ENCODE measurements at regions not wholly inside any gene's neighbourhood (a gene's known extent, or its start where the extent isn't known, plus 50 kb on each side); places are given as distances from the start of the nearest gene placed in this dataset.

DNA sequence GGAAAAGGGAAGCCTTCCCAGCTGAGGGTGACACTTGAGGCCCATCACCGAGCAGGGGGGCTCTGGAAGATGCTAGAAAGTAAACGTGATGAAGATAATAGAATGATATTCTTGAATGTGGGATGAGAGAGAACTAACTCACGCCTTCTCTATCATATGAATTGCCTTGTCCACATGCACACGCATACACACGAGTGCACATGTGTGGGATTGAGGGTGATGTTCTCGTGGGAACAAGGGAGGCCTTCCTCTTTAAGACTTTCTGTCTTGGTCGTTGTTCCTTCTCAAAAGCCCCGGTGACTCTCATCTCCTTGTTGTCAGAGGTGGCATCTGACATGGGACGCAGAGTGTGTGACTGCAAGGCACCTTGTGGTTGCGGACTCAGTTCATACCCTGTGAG is 436.9 kb downstream of the ZNF516 start:
- Histone ChIP-seq H4K20me1 (ENCODE audit: insufficient read depth, low read length) (no peaks in the 10 kb centered on the region), H3K9me3 (replicated peaks; ENCODE audit: insufficient read depth, low read length) (no peaks in the 10 kb centered on the region), H3K79me2 (ENCODE audit: low read length) (no peaks in the 10 kb centered on the region), H3K27ac (ENCODE audit: low read length) (no peak overlapping the region), H3K9ac (ENCODE audit: low read length) (no peak overlapping the region), H3K4me1 (ENCODE audit: low read length) (no peaks in the 10 kb centered on the region), H3F3A (ENCODE audit: insufficient read depth, low read length) (no peaks in the 10 kb centered on the region), H3K9me2 (replicated peaks; ENCODE audit: insufficient read depth, low read length) (no peaks in the 10 kb centered on the region), H3K27me3 (replicated peaks; ENCODE audit: insufficient read depth, low read length) (no peaks in the 10 kb centered on the region), H3K4me2 (ENCODE audit: low read depth, low read length) (no peak overlapping the region), H3K36me3 (replicated peaks; ENCODE audit: insufficient read depth, low read length) (no peaks in the 10 kb centered on the region), H2AFZ (ENCODE audit: low read length) (no peak overlapping the region), H3K4me3 (ENCODE audit: low read length) (no peak overlapping the region)
- TF ChIP-seq EZH2phosphoT487 (IDR thresholded peaks at IDR 0.05; ENCODE audit: low read length) (no peak), EZH2 (optimal IDR thresholded peaks at IDR 0.05; ENCODE audit: low read depth, low read length) (no peak)
- TF ChIP-seq, protein P1, sequence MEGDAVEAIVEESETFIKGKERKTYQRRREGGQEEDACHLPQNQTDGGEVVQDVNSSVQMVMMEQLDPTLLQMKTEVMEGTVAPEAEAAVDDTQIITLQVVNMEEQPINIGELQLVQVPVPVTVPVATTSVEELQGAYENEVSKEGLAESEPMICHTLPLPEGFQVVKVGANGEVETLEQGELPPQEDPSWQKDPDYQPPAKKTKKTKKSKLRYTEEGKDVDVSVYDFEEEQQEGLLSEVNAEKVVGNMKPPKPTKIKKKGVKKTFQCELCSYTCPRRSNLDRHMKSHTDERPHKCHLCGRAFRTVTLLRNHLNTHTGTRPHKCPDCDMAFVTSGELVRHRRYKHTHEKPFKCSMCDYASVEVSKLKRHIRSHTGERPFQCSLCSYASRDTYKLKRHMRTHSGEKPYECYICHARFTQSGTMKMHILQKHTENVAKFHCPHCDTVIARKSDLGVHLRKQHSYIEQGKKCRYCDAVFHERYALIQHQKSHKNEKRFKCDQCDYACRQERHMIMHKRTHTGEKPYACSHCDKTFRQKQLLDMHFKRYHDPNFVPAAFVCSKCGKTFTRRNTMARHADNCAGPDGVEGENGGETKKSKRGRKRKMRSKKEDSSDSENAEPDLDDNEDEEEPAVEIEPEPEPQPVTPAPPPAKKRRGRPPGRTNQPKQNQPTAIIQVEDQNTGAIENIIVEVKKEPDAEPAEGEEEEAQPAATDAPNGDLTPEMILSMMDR (IDR thresholded peaks at IDR 0.05; ENCODE audit: low read length), result no peak
- no peak for DNase-seq

DNA sequence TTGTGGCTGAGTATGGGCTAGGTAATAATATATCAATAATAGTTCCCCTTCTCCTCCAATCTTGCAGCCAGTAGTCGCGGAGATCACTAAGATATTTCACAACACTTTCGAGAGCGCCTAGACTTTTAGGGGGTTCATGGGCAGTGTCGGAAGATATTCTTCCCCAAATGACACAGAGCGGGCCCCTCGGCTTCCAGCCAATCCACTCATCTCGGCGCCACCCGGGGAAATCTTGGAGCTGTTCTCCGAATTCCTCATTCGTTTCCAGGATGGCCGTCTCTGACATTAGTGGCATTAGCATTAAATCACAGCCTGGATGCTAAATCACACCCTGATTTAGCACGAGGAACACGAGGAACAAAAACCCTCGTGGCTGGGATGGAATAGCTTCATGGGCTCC is 437.7 kb downstream of the ZNF516 start:
- Histone ChIP-seq H3K4me2 (ENCODE audit: low read depth, low read length) (no peak overlapping the region), H3K79me2 (ENCODE audit: low read length) (no peaks in the 10 kb centered on the region), H3K4me1 (ENCODE audit: low read length) (no peaks in the 10 kb centered on the region), H3K27me3 (replicated peaks; ENCODE audit: insufficient read depth, low read length) (no peaks in the 10 kb centered on the region), H3F3A (ENCODE audit: insufficient read depth, low read length) (no peaks in the 10 kb centered on the region), H4K20me1 (ENCODE audit: insufficient read depth, low read length) (no peaks in the 10 kb centered on the region), H3K4me3 (ENCODE audit: low read length) (no peak overlapping the region), H2AFZ (ENCODE audit: low read length) (no peak overlapping the region), H3K36me3 (replicated peaks; ENCODE audit: insufficient read depth, low read length) (no peaks in the 10 kb centered on the region), H3K27ac (ENCODE audit: low read length) (no peak overlapping the region), H3K9ac (ENCODE audit: low read length) (no peak overlapping the region), H3K9me3 (replicated peaks; ENCODE audit: insufficient read depth, low read length) (no peaks in the 10 kb centered on the region), H3K9me2 (replicated peaks; ENCODE audit: insufficient read depth, low read length) (no peaks in the 10 kb centered on the region)
- TF ChIP-seq, protein P1 (IDR thresholded peaks at IDR 0.05; ENCODE audit: low read length), result no peak
- TF ChIP-seq EZH2 (optimal IDR thresholded peaks at IDR 0.05; ENCODE audit: low read depth, low read length) (no peak), EZH2phosphoT487 (IDR thresholded peaks at IDR 0.05; ENCODE audit: low read length) (no peak)
- no peak for DNase-seq

DNA sequence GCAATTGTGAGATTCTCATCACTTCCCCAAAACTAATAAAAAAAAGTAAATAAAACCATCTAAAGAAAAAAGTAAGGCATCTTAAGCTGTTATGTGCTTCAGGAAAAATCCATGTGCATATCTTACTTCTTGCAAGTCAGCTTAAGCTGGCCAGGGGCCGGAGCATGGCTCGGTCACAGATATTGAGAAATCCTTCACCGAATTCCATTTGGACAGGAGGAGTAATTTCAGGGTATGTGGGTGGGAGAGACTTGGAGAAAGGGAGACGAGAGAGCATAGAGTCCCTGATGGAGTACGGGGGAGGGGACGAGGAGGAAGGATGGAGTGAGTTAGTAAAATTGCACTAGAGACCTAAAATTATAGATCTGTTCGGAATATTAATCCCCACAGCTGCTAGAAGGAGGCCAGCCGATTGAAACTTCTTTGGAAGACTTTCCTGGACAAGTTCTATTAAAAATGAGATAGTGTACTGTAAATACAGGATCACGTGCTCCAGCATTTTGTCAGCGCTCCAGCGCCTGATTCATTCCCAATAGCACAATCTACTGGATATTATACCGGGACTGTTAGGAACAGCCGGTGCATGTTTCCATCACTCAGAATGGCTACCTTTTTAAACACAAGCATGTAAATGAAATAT is 438.5 kb downstream of the ZNF516 start:
- Histone ChIP-seq H3K4me1 (ENCODE audit: low read length) (no peaks in the 10 kb centered on the region), H3K9me2 (replicated peaks; ENCODE audit: insufficient read depth, low read length) (no peaks in the 10 kb centered on the region), H3K79me2 (ENCODE audit: low read length) (no peaks in the 10 kb centered on the region), H4K20me1 (ENCODE audit: insufficient read depth, low read length) (no peaks in the 10 kb centered on the region), H2AFZ (ENCODE audit: low read length) (no peak overlapping the region), H3K9me3 (replicated peaks; ENCODE audit: insufficient read depth, low read length) (no peaks in the 10 kb centered on the region), H3K9ac (ENCODE audit: low read length) (no peak overlapping the region), H3F3A (ENCODE audit: insufficient read depth, low read length) (no peaks in the 10 kb centered on the region), H3K4me2 (ENCODE audit: low read depth, low read length) (no peak overlapping the region), H3K27ac (ENCODE audit: low read length) (no peak overlapping the region), H3K4me3 (ENCODE audit: low read length) (no peak overlapping the region), H3K36me3 (replicated peaks; ENCODE audit: insufficient read depth, low read length) (no peaks in the 10 kb centered on the region), H3K27me3 (replicated peaks; ENCODE audit: insufficient read depth, low read length) (no peaks in the 10 kb centered on the region)
- TF ChIP-seq EZH2 (optimal IDR thresholded peaks at IDR 0.05; ENCODE audit: low read depth, low read length) (no peak), EZH2phosphoT487 (IDR thresholded peaks at IDR 0.05; ENCODE audit: low read length) (no peak)
- TF ChIP-seq, protein P1 (IDR thresholded peaks at IDR 0.05; ENCODE audit: low read length), result no peak
- DNase-seq, result no peak
